Fibroblast of mammary gland (primary cell): ENCODE measurements at regions not wholly inside any gene's neighbourhood (a gene's known extent, or its start where the extent isn't known, plus 50 kb on each side); places are given as distances from the start of the nearest gene placed in this dataset.

ENCODE experiments used
- DNase-seq: peaks from one replicate; pipeline ENCODE4 v3.0.0-alpha.2; 2010; ENCODE audit warnings: low read depth
- H3K4me3 ChIP-seq: 2 replicates; pipeline ENCODE4 v1.5.1; 2011; ENCODE audit warnings: low read depth, mild to moderate bottlenecking, low read length, moderate library complexity; ENCODE audit not compliant: control insufficient read depth
- CTCF ChIP-seq: conservative IDR thresholded peaks from 2 replicates; pipeline ENCODE4 v1.5.1; 2011; ENCODE audit warnings: low read depth, low read length, inconsistent platforms; ENCODE audit not compliant: control insufficient read depth, insufficient read depth

GRCh38 chr1:212212906-212213305 is 72.3 kb upstream of the PPP2R5A start:
- no peak overlapping the region for H3K4me3 ChIP-seq
- peak; percentile 85 for DNase-seq
- no peak for TF ChIP-seq CTCF

GRCh38 chr1:212213784-212214183 is 71.4 kb upstream of the PPP2R5A start:
- no peak for DNase-seq
- H3K4me3 ChIP-seq, result no peak overlapping the region
- no peak for TF ChIP-seq CTCF

GRCh38 chr1:212214325-212214724 is 70.9 kb upstream of the PPP2R5A start:
- H3K4me3 ChIP-seq, result no peak overlapping the region
- no peak for DNase-seq
- no peak for TF ChIP-seq CTCF

GRCh38 chr1:212215910-212216309 is 69.3 kb upstream of the PPP2R5A start:
- no peak overlapping the region for H3K4me3 ChIP-seq
- TF ChIP-seq CTCF, result no peak
- DNase-seq, result no peak

- DNase-seq, result no peak
- no peak overlapping the region for H3K4me3 ChIP-seq
- no peak for TF ChIP-seq CTCF
Measured at GRCh38 chr1:212217633-212218032, 67.6 kb upstream of the PPP2R5A start.

- no peak overlapping the region for H3K4me3 ChIP-seq
- DNase-seq, result no peak
- TF ChIP-seq CTCF, result no peak
Measured at GRCh38 chr1:212218065-212218464, 67.1 kb upstream of the PPP2R5A start.

GRCh38 chr1:212218911-212219310 is 66.3 kb upstream of the PPP2R5A start:
- H3K4me3 ChIP-seq, result no peak overlapping the region
- DNase-seq, result peak; percentile 91
- TF ChIP-seq CTCF, result no peak
